AG20443 (cell line): ENCODE measurements at regions not wholly inside any gene's neighbourhood (a gene's known extent, or its start where the extent isn't known, plus 50 kb on each side); places are given as distances from the start of the nearest gene placed in this dataset.

ENCODE experiments used
- DNase-seq: peaks from one replicate; pipeline ENCODE4 v3.0.0; 2012; ENCODE audit warnings: low spot score, mixed read lengths

DNA sequence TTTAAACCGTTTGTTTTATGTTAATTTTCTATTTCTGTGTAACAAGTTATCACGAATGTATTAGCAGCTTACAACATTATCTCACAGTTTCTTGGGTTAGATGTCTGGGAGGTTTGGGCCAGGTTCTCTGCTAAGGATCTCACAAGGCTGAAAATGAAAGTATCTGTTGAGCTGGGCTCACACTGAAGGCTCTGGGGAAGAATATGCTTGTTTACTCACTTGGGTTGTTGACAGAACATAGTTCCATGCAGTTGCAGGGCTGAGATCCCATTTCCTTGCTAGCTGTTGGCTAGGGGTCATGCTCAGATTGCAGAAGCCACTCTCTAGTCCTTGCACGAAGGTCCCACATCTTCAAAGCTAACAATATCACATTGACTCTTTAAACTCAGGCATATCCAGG is 266.6 kb upstream of the GNAI1 start:
- peak; percentile 31 for DNase-seq

DNA sequence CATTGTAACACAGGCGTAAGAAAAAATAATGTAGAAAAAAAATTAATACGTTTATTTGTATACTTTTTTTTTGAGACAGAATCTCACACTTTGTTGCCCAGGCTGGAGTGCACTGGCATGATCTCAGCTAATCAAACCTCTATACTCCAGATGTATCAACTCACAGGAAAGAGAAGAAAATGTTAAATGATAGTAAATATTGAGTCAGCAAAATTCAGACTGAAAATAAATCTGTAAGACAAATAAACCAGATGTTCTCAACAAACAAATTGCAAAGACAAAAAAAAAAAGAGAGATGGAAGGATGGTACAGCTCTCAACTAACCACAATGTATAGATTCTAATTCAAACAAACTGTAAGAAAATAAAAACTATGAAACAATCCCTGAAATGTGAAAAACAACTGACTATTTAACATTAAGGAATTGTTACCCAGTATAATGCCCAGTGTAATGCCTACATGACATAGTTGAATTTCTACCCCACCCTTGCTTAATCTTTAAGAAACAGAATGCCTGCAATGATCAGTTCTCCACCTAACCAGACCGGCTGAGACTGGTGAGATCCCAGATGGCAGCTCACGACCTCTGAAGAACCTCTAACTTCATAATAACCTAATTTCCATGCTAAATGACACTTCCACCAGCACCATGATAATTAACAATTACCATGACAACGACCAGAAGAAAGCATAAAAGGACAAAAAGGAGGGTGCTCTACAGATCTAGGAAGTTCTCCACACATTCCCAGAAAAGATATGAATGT is 272.0 kb upstream of the GNAI1 start:
- DNase-seq = no peak

DNA sequence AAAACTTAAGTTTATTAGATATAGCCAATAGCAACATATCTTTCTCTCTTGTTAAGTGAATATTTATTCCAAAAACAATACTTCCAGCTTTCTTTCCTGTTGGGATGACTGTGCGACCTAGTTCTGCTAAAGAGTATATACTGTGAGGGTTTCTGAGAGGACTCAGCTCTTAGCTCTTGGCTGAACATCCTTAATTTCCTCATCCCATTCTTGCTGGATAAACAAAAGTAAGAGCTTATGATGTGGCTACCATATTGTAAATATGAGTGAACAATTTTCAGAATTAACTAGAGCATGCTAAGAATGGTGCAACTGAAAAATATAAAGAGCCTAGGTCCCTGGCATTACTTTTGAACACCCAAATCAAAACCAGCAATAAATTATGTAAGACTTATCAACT is 279.5 kb upstream of the GNAI1 start:
- no peak for DNase-seq

DNA sequence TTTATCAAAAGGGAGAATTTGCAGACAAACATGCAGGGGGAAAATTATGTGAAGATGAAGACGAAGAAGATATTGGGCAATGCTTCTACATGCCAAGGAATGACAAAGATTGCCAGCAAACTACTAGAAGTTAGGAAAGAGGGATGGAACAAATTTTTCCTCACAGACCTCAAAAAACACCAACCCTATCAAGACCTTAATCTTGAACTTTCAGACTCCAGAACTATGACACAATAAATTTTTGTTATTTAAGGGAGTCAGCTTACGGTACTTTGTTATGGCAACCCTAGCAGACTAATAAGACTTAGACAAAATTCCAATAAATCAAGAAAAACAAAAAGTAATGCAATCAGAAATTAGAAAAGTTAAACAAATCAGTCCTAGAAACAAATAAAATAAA is 280.0 kb upstream of the GNAI1 start:
- peak; percentile 22 for DNase-seq

DNA sequence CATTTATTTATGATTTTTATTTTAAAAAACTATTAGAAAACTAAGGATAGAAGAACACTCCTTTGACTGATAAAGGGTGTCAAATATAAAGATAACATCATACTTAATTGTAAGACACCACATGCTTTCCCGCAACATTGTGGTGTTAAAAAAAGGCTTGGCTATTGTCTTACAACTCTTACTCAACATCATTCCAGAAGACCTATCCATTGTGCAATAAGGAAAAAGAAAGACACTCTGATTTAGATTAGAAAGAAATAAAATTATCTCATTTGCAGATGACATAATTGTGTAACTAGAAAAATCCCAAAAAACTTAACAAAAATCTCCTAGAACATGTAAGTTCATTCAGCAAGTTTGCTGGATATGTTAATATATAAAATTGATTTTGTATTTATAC is 296.7 kb upstream of the GNAI1 start:
- no peak for DNase-seq

DNA sequence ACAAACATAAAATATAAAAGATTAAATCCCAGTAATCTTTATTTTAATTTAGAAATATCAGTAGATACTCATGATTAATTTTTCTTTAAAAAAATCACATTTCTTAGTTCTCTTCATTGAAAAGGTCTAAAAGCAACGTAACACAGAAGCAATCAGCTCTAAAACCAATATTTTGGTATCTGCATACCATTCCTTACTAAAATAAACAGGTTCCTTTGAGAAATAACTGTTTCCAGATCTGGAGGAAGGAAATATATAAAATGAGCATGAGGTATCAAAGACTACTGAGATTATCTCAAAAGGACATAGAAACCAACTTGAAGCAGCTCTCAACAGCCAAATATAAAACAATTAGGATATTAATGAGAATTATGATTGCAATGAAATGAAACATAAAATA is 301.0 kb upstream of the GNAI1 start:
- DNase-seq = no peak

DNA sequence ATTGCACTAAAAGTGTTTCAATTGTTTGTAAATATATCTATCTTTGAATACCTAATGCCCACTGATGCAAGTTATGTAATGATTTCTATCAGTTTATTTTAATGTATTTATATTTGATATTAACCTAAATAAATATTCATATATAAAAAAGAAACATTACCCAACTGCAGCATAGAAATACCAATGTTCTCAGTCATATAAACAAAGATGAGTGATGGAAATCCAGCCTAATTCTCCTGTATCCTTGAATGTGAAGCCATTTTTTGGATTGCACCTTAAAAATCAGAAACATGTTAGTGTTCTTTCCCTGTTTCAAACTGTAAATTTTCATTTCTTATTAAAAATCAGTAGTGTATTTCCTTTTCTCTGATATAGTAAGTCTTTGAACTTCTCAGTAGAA is 305.8 kb upstream of the GNAI1 start:
- DNase-seq = no peak

DNA sequence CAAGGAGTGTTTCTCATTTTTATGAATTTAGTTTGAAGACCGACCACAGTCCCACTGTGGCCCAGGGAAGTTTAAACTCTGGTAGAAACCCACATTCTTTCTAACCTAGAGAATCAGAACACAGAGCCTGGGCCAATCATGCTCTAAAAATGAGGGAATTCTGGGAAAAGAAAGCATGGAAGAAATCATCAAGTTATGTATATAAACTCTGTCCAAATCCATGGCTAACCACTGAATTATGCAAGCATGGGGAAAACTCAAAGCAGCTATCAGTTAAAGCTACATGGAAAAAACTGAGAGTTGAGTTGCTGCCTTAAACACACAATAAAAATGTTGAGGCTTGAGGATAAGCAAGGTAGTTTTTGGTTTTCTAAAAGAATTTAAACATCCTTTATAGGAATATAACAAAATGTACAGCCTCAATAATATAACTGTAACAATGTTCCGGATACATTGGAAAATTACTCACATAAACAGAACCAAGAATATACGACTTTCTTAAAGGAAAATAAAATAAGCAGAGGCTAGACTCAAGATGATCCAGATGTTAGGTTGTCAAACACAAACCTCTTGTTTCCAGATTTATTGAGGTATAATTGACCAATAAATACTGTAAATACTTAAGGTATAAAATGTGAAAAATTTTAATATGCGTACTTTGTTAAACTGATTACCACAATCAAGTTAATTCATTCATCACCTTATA is 311.2 kb upstream of the GNAI1 start:
- no peak for DNase-seq

DNA sequence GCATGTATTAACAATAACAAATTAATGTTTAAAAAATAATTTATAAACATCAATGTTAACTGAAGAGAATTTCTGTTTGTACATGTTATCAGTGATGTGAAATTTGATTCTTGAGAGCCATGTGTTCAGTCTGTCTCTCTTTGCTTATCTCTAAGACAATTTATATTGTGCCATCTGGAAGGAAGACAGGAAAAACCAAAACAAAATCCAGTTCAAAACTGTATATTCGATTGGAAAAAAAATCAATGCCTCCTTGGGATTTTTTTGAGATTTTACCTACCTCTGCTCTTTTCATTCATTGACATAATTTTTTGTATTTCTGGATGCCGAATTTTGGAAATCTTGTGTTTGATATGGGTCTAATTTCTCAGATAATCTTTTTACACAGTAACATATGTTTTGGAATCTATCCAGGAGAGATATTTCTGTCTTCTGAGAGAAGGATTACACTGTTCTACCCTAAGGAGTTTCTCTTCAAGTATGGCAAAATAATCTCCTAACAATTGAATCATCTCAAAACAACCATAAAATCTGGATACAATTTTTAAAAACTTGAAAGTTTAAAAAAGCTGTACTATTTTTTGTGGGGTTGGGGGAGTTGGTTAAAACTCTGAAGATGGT is 311.9 kb upstream of the GNAI1 start:
- no peak for DNase-seq

DNA sequence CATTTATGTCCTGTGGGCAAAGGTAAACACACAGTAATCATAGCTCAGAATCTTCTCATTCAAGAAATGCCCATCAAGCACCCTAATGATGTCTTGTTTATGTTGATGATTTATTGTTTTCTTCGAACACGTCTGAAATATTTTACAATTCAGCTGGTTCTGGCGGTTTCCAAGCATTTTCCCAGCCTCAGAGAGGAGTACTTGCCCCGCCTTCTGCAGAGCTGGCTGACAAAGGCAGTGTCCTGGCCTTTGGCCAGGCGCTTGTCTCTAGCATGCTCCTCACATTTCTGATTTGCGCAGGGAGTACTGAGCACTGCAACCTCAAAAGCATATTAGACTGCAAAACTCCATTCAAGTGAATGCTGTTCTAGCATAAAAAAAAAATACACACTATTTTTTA is 314.2 kb upstream of the GNAI1 start:
- DNase-seq = peak; percentile 70

DNA sequence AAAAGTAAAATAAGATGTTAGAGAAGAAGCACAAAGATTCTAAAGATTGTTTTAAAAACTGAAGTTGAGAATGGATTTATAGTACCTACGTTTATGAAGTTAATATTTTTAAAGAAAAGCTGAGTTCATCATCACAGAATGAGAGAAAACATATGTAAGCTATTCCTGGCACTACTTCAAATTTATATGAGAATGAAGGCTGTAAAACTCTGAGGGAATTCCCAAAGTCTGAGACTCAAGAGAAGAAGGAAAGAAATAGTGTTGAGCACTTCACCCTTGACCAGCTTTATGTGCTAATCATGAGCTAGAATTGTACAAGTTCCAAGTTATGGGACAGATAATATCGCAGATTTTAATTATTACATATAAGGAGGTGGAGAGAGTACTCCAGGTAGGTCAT is 323.7 kb upstream of the GNAI1 start:
- DNase-seq = no peak

DNA sequence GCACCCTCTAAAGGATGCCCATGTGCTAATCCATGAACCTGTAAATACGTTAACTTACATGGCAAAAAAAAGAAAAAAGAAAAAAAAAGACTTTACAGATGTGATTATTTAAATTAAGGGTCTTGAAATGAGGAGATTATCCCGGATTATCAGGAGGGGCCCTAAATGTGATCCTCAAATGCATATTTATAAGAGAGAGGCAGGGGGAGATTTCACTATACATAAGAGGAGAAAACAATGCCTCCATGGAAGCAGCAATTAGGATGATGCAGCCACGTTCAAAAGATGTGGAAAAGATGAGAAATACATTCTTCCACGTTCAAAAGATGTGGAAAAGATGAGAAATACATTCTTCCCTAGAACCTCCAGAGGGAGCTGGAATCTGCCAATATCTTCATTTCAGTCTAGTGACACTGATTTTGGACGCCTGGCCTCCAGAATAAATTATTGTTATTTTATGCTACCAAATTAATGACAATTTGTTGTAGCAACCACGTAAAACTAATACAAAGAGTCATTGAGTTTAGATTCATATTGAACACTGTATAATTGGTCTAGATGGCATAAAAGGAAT is 328.4 kb upstream of the GNAI1 start:
- peak; percentile 25 for DNase-seq

DNA sequence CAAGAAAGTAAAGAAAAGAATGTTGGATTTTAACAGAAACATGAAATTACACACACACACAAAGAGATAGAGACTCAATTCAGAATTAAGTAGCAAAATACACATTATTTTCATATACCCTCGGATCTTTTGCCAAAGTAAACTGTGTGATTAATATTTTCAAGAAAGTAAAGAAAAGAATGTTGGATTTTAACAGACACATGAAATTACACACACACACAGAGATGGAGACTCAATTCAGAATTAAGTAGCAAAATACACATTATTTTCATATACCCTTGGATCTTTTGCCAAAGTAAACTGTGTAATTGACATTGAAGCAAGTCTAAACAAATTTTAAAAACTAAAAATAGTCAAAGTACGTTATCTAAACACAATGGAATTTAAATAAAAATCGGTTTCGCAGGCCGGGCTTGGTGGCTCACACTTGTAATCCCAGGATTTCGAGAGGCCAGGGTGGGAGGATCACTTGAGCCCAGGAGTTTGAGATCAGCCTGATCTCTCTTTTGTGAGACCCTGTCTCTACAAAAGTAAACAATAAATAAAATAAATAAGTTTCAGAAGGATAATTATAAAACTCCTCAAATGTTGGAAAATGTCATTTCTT is 337.3 kb upstream of the MAGI2 start:
- no peak for DNase-seq

DNA sequence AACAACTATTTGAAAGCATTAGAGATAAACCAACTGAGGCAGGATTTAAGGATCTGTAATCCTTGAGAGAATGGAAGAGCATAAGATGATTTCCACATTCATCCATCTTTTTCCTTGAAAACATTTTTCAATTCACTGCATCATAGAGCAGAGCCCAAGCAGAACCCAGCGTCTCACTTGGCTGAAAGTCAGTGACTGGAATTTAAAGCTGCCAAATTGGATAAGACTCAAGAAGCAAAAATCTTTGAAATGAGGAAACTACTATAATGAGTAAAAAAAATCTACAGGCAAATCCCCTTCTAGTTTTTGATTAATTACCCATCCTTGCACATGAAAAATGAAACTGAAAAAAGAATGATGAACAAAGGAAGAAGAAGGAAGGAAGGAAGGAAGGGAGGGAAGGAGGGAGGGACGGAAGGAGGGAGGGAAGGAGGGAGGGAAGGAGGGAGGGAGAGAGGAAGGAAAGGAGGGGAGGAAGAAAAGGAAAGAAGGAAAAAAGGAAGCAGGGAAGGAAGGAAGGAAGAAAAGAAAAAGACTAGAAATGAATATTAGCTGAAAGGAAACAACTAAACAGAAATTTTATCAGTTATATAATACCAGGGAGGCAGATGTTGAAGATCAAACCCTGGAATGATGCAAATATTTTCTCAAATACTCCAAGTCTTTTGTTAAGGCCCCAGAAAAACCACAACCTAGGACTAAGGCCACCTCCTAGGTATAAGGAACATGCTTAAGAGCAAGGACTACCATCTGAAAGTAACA is 336.3 kb upstream of the MAGI2 start:
- DNase-seq = peak; percentile 45

DNA sequence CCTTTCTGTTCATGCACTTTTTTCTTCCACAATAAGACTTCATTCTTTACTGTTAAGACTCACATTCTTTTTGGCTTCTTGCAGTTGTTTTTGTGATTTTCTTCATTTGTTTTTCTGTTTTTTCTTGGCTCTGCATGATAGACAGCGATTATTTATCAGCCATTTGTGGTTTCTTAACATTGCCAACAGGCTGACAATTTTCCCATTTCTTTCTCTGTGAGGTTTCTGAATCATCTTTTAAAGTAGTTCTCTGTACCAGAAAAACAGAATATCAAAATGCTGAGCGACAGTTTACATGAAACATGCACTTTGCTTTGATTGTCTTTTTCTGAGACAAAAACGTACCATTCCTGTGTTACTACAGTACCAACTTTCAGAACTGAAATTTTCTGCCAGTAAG is 334.2 kb upstream of the MAGI2 start:
- no peak for DNase-seq

DNA sequence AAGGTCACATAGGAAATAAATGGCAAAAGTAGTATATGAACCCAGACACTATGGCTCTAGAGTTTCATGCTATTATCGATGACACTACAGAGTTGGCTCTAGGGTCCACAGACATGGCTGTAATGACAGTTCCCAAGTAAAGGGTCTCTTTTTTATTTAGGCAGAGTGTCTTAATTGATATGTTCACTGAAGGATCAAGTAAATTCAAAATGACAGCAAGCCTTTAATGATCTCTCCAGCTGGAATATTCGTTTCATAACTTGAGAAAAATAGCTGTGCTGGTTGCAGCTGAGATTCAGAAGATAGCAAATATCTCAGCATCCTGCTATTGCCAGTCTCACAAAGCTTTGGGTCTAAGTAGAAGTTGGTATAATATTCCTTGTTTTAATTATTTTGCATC is 333.6 kb upstream of the MAGI2 start:
- no peak for DNase-seq

DNA sequence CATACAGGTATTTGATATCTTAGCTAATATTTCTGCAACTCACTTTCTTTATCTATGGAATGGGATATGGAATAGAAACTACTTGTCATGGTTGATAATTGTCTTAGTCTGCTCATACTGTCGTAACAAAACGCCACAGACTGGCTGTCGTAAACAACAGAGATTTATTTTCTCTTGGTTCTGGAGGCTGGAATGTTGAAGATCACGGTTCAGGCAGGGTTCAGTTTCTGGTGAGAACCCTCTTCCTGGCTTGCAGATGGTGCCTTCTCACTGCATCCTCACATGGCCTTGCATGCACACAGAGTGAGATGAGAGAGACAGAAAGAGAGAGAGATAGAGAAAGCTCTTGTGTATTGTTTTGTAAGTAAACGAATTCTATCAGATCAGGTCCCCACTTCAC is 332.7 kb upstream of the MAGI2 start:
- peak; percentile 13 for DNase-seq

DNA sequence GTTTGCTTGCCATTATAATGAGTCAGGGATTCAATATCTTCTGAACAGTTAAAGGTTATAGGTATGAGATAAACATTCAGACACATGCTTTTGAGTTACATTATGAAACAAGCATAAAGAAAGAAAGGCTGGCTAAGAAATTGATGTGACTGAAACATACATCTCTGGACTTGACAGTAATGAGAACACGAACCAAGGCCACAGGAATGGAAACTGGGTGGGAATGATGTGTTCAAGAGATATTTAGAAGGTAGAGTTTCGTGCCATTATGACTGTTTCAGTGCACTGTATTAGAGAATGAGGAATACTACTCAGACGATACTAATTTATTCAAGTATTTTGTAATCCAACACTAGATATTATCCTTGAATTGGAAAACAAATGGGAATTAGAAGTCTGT is 332.1 kb upstream of the MAGI2 start:
- DNase-seq = peak; percentile 37

DNA sequence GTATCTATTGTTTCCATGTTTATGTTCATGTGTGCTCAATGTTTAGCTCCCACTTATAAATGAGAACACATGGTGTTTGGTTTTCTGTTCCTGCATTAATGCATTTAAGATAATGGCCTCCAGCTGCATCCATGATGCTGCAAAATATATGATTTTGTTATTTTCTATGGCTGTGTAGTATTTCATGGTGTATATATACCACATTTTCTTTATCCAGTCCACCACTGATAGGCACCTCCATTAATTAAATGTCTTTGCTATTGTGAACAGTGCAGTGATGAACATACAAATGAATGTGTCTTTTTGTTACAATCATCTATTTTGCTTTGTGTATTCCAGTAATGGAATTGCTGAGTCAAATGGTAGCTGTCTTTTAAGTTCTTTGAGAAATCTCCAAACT is 329.4 kb upstream of the MAGI2 start:
- DNase-seq = no peak

DNA sequence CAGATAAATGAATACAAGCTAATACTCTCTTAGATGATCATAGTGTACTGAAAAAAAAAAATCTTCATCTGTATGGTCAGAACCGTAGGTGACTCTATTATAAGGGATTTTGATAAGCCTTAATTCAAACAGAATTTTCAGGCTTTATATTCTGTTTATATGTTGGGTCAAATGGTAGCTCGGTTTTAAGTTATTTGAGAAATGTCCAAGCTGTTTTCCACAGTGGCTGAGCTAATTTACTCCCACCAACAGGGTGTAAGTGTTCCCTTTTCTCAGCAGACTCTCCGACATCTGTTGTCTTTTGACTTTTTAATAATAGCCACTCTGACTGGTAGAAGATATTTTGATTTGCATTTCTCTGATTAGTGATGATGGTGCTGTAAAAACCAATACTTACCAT is 328.8 kb upstream of the MAGI2 start:
- DNase-seq = no peak

DNA sequence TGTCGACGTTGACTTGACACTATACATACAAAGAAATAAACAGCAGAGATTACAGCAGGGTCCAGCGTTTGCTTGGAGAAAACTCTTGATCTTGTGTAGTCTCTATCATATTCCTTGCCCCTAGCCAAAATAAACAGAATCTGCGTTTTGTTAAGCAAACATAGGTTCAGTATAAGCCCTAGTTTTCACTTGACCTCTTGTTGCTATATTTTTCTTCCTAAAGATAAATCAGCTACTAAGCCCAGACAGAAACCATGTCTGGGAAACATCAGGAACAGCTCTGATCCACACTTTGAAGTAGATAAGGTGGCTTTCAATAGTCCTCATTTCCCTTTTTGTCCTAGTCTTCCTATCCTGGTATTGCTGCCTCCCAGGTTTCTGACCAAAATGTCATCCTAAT is 328.2 kb upstream of the MAGI2 start:
- no peak for DNase-seq
